A673 (cell line): ENCODE measurements at regions not wholly inside any gene's neighbourhood (a gene's known extent, or its start where the extent isn't known, plus 50 kb on each side); places are given as distances from the start of the nearest gene placed in this dataset.

ENCODE experiments used
- CTCF ChIP-seq: fragments of 300-800, 200-600 bp; sonication (generic); conservative IDR thresholded peaks from 2 replicates; pipeline ENCODE4 v1.5.1; 2017; ENCODE audit warnings: low read depth, mild to moderate bottlenecking, antibody characterized with exemption, low read length, moderate library complexity, mixed read lengths
- EZH2 ChIP-seq: fragments of 200-600 bp; sonication (generic); IDR thresholded peaks from 2 replicates; pipeline ENCODE4 v1.6.1; 2017; ENCODE audit warnings: borderline replicate concordance, low read depth, mild to moderate bottlenecking, mixed read lengths, antibody characterized with exemption, low read length; ENCODE audit not compliant: poor library complexity, severe bottlenecking

GRCh38 chr12:75862692-75863471, 168.7 kb downstream of the PHLDA1 start:
- TF ChIP-seq CTCF (no peak), EZH2 (no peak)
